Sciatic nerve (tissue), 2 donors: ENCODE measurements at regions not wholly inside any gene's neighbourhood (a gene's known extent, or its start where the extent isn't known, plus 50 kb on each side); places are given as distances from the start of the nearest gene placed in this dataset.

Source experiments
- ATAC-seq: fragments of 200-7000 bp; cut with Tn5 transposase; one replicate; pipeline ENCODE4 v1.9.1; 2020; ENCODE audit warnings: mild to moderate bottlenecking, moderate library complexity
- DNase-seq: peaks from one replicate; pipeline ENCODE4 v3.0.0-alpha.2; 2020; ENCODE audit warnings: low spot score
- intact Hi-C: fragments of 100-400 bp; cut with DNase I; formaldehyde crosslinking; loops from one replicate; pipeline ENCODE4 v1.14.2; 2022
- donor health status: DM: no; HTN: no; CAD: no.
- donor health status: DM: no; HTN: no; CAD: no.

- DNase-seq, result no peak
- ATAC-seq, result no peak
- intact Hi-C loops, result no loop called here
Observed at GRCh38 chr4:98773638-98774037, 115.2 kb upstream of the TSPAN5 start.

- intact Hi-C loops, result no loop called here
- DNase-seq, result no peak
Observed at GRCh38 chr4:98771959-98772632, 113.7 kb upstream of the TSPAN5 start.

GRCh38 chr4:98765771-98766170 lies 107.4 kb upstream of the TSPAN5 start:
- ATAC-seq (no peak), DNase-seq (no peak)
- intact Hi-C loops, result no loop called here

More at GRCh38 chr4:98771959-98772632, 113.7 kb upstream of the TSPAN5 start:
- no peak for ATAC-seq

- ATAC-seq, result no peak
- intact Hi-C loops, result loop anchor here (10.0 kb wide), 1 partner anchor 1357 kb away; no protein-coding TSS in a partner anchor
- no peak for DNase-seq
Observed at GRCh38 chr4:98758182-98758581, 99.8 kb upstream of the TSPAN5 start.

DNA sequence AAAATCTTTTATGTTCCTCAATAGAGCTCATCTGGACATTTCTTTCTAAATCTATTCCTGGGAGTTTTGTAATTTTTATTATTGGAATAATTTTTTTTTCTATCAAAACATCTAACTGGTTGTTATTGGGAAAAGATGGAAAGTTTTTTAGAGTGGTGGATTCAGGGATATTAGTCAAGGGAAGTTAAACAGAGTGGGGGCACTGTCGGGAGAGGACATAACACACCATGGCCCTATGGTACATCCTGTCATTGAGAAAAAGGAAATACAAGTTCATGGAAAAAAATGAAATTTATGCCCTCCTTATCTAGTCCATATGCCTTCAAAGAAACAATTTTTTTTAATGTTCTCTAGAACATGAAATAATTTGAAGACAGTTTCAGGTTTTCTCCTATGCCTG lies 96.3 kb upstream of the TSPAN5 start:
- ATAC-seq (no peak), DNase-seq (no peak)
- intact Hi-C loops, result loop anchor here (10.0 kb wide), 1 partner anchor 1360 kb away; no protein-coding TSS in a partner anchor

DNA sequence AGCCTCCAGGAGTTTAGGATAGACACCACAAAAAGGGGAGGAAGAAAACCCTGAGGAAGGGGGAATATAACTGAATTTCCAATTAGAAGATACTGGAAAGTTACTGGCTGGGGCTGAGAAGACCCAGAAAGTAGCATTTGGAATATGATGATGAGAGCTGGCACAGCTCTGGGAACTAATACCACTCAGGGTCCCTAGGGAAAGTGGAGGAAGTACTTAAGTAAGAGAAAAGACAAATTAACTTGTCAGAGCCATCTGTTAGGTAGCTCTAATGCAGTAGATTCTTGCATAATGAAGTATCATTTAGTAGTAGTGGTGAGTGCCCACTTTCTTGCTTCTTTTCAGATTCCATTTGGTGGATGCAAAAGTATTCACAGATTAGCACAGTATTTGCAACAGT lies 90.8 kb upstream of the TSPAN5 start:
- DNase-seq (no peak), ATAC-seq (no peak)
- intact Hi-C loops, result no loop called here

DNA sequence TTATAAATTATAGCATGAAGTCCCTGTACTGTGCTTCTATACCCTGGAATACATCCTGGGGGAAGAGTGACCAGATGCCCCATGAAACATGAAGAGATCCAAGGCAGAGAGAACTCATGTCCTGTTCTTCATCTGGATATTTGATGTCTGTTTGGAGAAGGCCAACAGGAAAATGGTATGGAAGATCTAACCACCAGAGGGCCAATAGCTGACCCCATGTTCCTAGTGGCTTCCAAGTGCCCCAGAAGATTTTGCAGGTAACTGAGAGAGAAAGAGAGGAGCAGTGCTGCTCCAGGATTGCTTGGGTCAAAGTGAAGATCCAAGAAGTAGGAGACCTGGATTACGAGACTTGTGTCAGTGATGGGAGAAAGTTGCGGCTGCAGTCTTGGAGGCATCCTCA lies 90.2 kb upstream of the TSPAN5 start:
- intact Hi-C loops, result no loop called here
- ATAC-seq (no peak), DNase-seq (no peak)

GRCh38 chr4:98747393-98748091 lies 89.1 kb upstream of the TSPAN5 start:
- intact Hi-C loops, result no loop called here
- DNase-seq, result no peak
- ATAC-seq, result no peak

GRCh38 chr4:98746936-98747335 lies 88.5 kb upstream of the TSPAN5 start:
- DNase-seq (no peak), ATAC-seq (no peak)
- intact Hi-C loops, result no loop called here

GRCh38 chr4:98746530-98746929 lies 88.1 kb upstream of the TSPAN5 start:
- intact Hi-C loops, result no loop called here
- DNase-seq (no peak), ATAC-seq (no peak)

- intact Hi-C loops, result no loop called here
- ATAC-seq, result no peak
- no peak for DNase-seq
Observed at GRCh38 chr4:98745366-98745765, 87.0 kb upstream of the TSPAN5 start.

GRCh38 chr4:98744372-98745150 lies 86.2 kb upstream of the TSPAN5 start:
- ATAC-seq, result no peak
- intact Hi-C loops, result no loop called here
- no peak for DNase-seq

DNA sequence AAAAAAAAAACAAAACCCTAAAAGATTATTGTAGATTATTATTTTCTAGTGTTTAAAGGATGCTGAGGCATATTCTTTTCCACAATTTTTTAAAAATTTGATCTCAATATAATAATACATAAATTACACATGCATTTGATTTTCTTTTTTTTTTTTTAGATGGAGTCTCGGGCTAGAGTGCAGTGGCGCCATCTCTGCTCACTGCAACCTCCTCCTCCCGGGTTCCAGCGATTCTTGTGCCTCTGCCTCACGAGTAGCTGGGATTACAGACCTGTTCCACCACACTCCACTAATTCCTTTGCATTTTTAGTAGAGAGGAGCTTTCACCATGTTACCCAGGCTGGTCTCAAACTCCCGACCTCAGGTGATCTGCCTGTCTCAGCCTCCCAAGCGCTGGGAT lies 83.5 kb upstream of the TSPAN5 start:
- ATAC-seq (no peak), DNase-seq (no peak)
- intact Hi-C loops, result no loop called here

DNA sequence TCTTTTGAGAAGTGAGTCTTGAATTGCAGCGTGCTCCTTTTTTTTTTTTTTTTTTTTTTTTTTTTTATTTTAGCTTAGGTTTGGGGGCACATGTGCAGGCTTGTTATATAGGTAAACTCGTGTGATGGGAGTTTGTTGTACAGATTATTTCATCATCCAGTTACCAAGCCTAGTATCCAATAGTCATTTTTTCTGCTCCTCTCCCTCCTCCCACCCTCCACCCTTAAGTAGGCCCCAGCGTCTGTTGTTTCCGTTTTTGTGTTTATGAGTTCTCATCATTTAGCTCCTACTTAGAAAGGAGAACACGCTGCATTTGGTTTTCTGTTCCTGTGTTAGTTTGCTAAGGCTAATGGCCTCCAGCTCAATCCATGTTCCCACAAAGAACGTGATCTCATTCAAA lies 81.3 kb upstream of the TSPAN5 start:
- no peak for ATAC-seq
- DNase-seq, result no peak
- intact Hi-C loops, result no loop called here

- intact Hi-C loops, result no loop called here
- DNase-seq (no peak), ATAC-seq (no peak)
Observed at GRCh38 chr4:98733601-98734000, 75.2 kb upstream of the TSPAN5 start.

GRCh38 chr4:98728871-98729270 lies 70.5 kb upstream of the TSPAN5 start:
- intact Hi-C loops, result no loop called here

DNA sequence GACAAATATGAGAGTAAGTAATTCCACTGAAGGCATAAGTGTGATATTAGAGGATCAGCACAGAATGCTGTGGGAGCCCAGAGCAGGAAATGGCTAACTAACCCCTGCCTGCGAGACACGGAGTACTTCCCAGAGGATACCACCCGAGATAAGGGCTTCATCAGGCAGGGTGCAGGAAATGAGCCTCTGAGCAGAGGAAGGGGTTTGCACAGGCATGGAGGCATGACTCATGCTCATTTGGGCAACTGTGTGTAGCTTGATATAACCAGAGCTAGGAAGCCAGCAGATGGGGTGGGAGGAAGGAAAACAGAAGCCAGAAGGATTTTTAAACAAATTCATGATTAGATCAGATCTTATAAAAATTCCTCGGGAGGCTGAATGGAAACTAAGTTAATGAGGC lies 70.0 kb upstream of the TSPAN5 start:
- DNase-seq (no peak), ATAC-seq (no peak)
- intact Hi-C loops, result no loop called here

More at GRCh38 chr4:98728871-98729270, 70.5 kb upstream of the TSPAN5 start:
- ATAC-seq (no peak), DNase-seq (no peak)

- ATAC-seq (no peak), DNase-seq (no peak)
- intact Hi-C loops, result no loop called here
Observed at GRCh38 chr4:98722000-98722399, 63.6 kb upstream of the TSPAN5 start.

DNA sequence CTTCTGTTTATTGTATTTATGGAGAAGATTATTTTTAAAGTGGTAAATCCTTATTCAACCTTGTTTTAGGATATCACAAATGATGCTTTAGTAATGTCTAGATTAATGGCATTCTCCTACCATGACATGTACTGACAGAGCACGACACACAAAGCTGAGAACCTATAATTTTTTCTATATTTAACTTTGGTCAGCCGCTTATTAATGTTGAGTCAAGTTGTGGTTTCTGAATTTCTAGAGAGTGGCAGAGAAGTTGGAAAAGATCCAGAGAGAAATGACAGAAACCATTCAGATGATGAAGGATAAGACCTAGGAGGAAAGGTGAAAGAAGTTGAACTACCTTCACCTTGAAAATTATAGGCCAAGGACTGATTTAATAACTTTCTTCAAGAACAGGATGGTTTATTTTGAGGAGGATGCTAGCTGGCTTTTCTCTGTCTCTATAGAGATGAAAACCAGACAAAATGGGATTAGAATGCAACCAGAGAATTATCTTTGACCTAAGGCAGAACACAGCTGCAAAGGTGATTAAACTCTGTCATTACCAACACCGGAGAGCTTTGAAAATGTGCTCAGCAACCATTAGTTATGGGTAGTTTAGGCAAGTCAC lies 62.6 kb upstream of the TSPAN5 start:
- DNase-seq (no peak), ATAC-seq (no peak)
- intact Hi-C loops, result no loop called here

DNA sequence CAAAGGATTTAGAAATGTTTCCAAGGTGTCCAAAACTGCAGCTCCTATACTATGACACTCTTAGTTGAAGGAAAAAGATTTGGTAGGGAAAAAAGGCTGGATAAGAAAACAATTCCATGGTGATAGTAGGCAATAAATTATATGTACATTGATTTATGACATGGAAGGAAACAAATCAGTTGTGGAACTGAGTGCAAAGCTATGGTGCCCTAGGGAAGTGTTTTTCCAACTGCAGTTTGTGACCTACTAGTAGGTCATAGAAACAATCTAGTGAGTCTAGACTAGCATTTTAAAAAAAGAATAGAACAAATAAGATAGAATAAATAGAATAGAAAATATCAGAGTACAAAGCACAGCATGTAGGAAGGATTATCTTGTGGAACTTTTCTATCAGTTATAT lies 58.4 kb upstream of the TSPAN5 start:
- intact Hi-C loops, result no loop called here
- ATAC-seq (no peak), DNase-seq (no peak)
